ENCODE measurements at regions not wholly inside any gene's neighbourhood (a gene's known extent, or its start where the extent isn't known, plus 50 kb on each side); places are given as distances from the start of the nearest gene placed in this dataset.

GRCh38 chr4:138646383-138646782 lies 369.2 kb upstream of the NOCT start:
- no peak for FAIRE-seq
- no peak overlapping the region for H3K4me2 ChIP-seq (ENCODE audit: control insufficient read depth, extremely low read depth, insufficient read depth, low read depth, low read length)

GRCh38 chr4:138645289-138645688 lies 370.3 kb upstream of the NOCT start:
- Histone ChIP-seq H3K4me2 (ENCODE audit: control insufficient read depth, extremely low read depth, insufficient read depth, low read depth, low read length) (no peak overlapping the region), H3K27me3 (ENCODE audit: control insufficient read depth, extremely low read depth, insufficient read depth, low read length) (no peaks in the 10 kb centered on the region), H3K9me1 (ENCODE audit: control insufficient read depth, extremely low read depth, insufficient read depth, low read length) (no peaks in the 10 kb centered on the region), H3K9ac (ENCODE audit: control insufficient read depth, extremely low read depth, insufficient read depth, low read length) (no peak overlapping the region), H3K4me3 (ENCODE audit: control insufficient read depth in 2 of 3, extremely low read depth in 1 of 3, insufficient read depth in 2 of 3, low read depth in 1 of 3, low read length in 3 of 3) (no peak overlapping the region), H3K4me1 (ENCODE audit: control insufficient read depth, extremely low read depth, insufficient read depth, low read length) (no peaks in the 10 kb centered on the region), H3K36me3 (ENCODE audit: control insufficient read depth in 2 of 2, extremely low read depth in 1 of 2, insufficient read depth in 2 of 2, low read length in 2 of 2) (no peaks in the 10 kb centered on the region), H2AFZ (ENCODE audit: control insufficient read depth, low read length) (no peak overlapping the region), H3K27ac (ENCODE audit: control insufficient read depth, insufficient read depth, low read length) (no peak overlapping the region), H3K9me3 (ENCODE audit: control insufficient read depth, low read depth, low read length) (no peaks in the 10 kb centered on the region), H3K79me2 (ENCODE audit: control insufficient read depth, insufficient read depth, low read length) (no peaks in the 10 kb centered on the region), H4K20me1 (ENCODE audit: control insufficient read depth, extremely low read depth, insufficient read depth, low read length) (no peaks in the 10 kb centered on the region)
- TF ChIP-seq CTCF (optimal IDR thresholded peaks at IDR 0.05 in 1 of 3, IDR thresholded peaks at IDR 0.05 in 1 of 3, conservative IDR thresholded peaks at IDR 0.05 in 1 of 3; ENCODE audit: extremely low read depth in 1 of 3, insufficient read depth in 2 of 3, low read length in 3 of 3) (no peak), EZH2 (IDR thresholded peaks at IDR 0.05; ENCODE audit: low read length) (no peak)
- FAIRE-seq (no peak), DNase-seq (ENCODE audit: low read depth, low spot score) (no peak)
- dilution Hi-C loops (cut with MboI; ENCODE audit: extremely low pct_ligation_motif_present, low sequenced_read_pairs): no loop called here

More at GRCh38 chr4:138646383-138646782, 369.2 kb upstream of the NOCT start:
- H3K4me3 ChIP-seq (ENCODE audit: control insufficient read depth in 2 of 3, extremely low read depth in 1 of 3, insufficient read depth in 2 of 3, low read depth in 1 of 3, low read length in 3 of 3): no peak overlapping the region
- H3K9me3 ChIP-seq (ENCODE audit: control insufficient read depth, low read depth, low read length): no peaks in the 10 kb centered on the region
- H3K9ac ChIP-seq (ENCODE audit: control insufficient read depth, extremely low read depth, insufficient read depth, low read length): no peak overlapping the region
- no peaks in the 10 kb centered on the region for H4K20me1 ChIP-seq (ENCODE audit: control insufficient read depth, extremely low read depth, insufficient read depth, low read length)
- no peak overlapping the region for H2AFZ ChIP-seq (ENCODE audit: control insufficient read depth, low read length)
- no peaks in the 10 kb centered on the region for H3K9me1 ChIP-seq (ENCODE audit: control insufficient read depth, extremely low read depth, insufficient read depth, low read length)
- DNase-seq (ENCODE audit: low read depth, low spot score): no peak
- no peak overlapping the region for H3K27ac ChIP-seq (ENCODE audit: control insufficient read depth, insufficient read depth, low read length)
- dilution Hi-C loops (cut with MboI; ENCODE audit: extremely low pct_ligation_motif_present, low sequenced_read_pairs): no loop called here
- no peaks in the 10 kb centered on the region for H3K36me3 ChIP-seq (ENCODE audit: control insufficient read depth in 2 of 2, extremely low read depth in 1 of 2, insufficient read depth in 2 of 2, low read length in 2 of 2)
- TF ChIP-seq EZH2 (IDR thresholded peaks at IDR 0.05; ENCODE audit: low read length) (no peak), CTCF (optimal IDR thresholded peaks at IDR 0.05 in 1 of 3, IDR thresholded peaks at IDR 0.05 in 1 of 3, conservative IDR thresholded peaks at IDR 0.05 in 1 of 3; ENCODE audit: extremely low read depth in 1 of 3, insufficient read depth in 2 of 3, low read length in 3 of 3) (no peak)
- no peaks in the 10 kb centered on the region for H3K27me3 ChIP-seq (ENCODE audit: control insufficient read depth, extremely low read depth, insufficient read depth, low read length)
- no peaks in the 10 kb centered on the region for H3K79me2 ChIP-seq (ENCODE audit: control insufficient read depth, insufficient read depth, low read length)
- H3K4me1 ChIP-seq (ENCODE audit: control insufficient read depth, extremely low read depth, insufficient read depth, low read length): no peaks in the 10 kb centered on the region
